GM23248 (cell line): ENCODE measurements at regions not wholly inside any gene's neighbourhood (a gene's known extent, or its start where the extent isn't known, plus 50 kb on each side); places are given as distances from the start of the nearest gene placed in this dataset.

ENCODE experiments used
- EZH2 ChIP-seq: fragments of 200-600 bp; sonication (generic); IDR thresholded peaks from 2 replicates; pipeline ENCODE4 v1.6.1; 2018; ENCODE audit warnings: antibody characterized with exemption, mild to moderate bottlenecking; ENCODE audit not compliant: insufficient read depth, poor library complexity, severe bottlenecking
- EZH2phosphoT487 ChIP-seq: fragments of 200-600 bp; sonication (generic); IDR thresholded peaks from 2 replicates; pipeline ENCODE4 v1.6.1; 2018; ENCODE audit warnings: antibody characterized with exemption, moderate library complexity, mild to moderate bottlenecking, low read depth; ENCODE audit not compliant: insufficient read depth

GRCh38 chrX:7787714-7788113 is 55.3 kb upstream of the VCX start:
- TF ChIP-seq EZH2phosphoT487 (no peak), EZH2 (no peak)
